WTC11 (cell line): ENCODE measurements at regions not wholly inside any gene's neighbourhood (a gene's known extent, or its start where the extent isn't known, plus 50 kb on each side); places are given as distances from the start of the nearest gene placed in this dataset.

Experiments used
- ATAC-seq: fragments of 200-7000 bp; cut with Tn5 transposase; 2 replicates; pipeline ENCODE4 v1.10.0; 2021; ENCODE audit warnings: mild to moderate bottlenecking, moderate library complexity
- CTCF ChIA-PET: fragments of 300-600 bp; sonication (Branson Sonifier 250); formaldehyde crosslinking; loops from one replicate; lab custom pipeline; 2021; ENCODE audit warnings: antibody characterized with exemption; lab: Charles Lee
- POLR2A ChIA-PET: fragments of 350-600 bp; sonication (Branson Sonifier 250); formaldehyde crosslinking; loops from one replicate; lab custom pipeline; 2021; ENCODE audit warnings: antibody characterized with exemption; lab: Charles Lee
- DNase-seq: peaks from one replicate; pipeline ENCODE4 v3.0.0; 2021; ENCODE audit warnings: low spot score
- H3K27ac Mint-ChIP-seq: 2 replicates; pipeline ENCODE4 v1.8.0; 2021; ENCODE audit warnings: mixed read lengths
- H3K27me3 Mint-ChIP-seq: 2 replicates; pipeline ENCODE4 v1.8.0; 2021; ENCODE audit warnings: low read depth, mild to moderate bottlenecking, moderate library complexity, mixed read lengths
- H3K36me3 Mint-ChIP-seq: 2 replicates; pipeline ENCODE4 v1.8.0; 2021; ENCODE audit warnings: mixed read lengths
- H3K4me1 Mint-ChIP-seq: 2 replicates; pipeline ENCODE4 v1.8.0; 2022; ENCODE audit warnings: mixed read lengths
- H3K4me3 Mint-ChIP-seq: 2 replicates; pipeline ENCODE4 v1.8.0; 2021; ENCODE audit warnings: mild to moderate bottlenecking, moderate library complexity, mixed read lengths
- H3K9me3 Mint-ChIP-seq: 2 replicates; pipeline ENCODE4 v1.8.0; 2021; ENCODE audit warnings: mixed read lengths
- ATF3 ChIP-seq: sonication (generic); formaldehyde crosslinking; conservative IDR thresholded peaks from 2 replicates; pipeline ENCODE4 v1.8.1; 2022; ENCODE audit warnings: mild to moderate bottlenecking, missing genetic modification reagents
- MLX ChIP-seq: sonication (generic); formaldehyde crosslinking; IDR thresholded peaks from 2 replicates; pipeline ENCODE4 v1.8.1; 2023; ENCODE audit warnings: mild to moderate bottlenecking, missing genetic modification reagents, moderate library complexity
- NFYB ChIP-seq: sonication (generic); formaldehyde crosslinking; conservative IDR thresholded peaks from 2 replicates; pipeline ENCODE4 v1.8.0; 2022; ENCODE audit warnings: low read depth, missing genetic modification reagents
- PRDM15 ChIP-seq: sonication (generic); formaldehyde crosslinking; IDR thresholded peaks from 2 replicates; pipeline ENCODE4 v1.8.0; 2022; ENCODE audit warnings: missing genetic modification reagents
- SMAD3 ChIP-seq: sonication (generic); formaldehyde crosslinking; IDR thresholded peaks from 2 replicates; pipeline ENCODE4 v1.8.0; 2022; ENCODE audit warnings: missing genetic modification reagents, mild to moderate bottlenecking, borderline replicate concordance
- SMAD4 ChIP-seq: sonication (generic); formaldehyde crosslinking; IDR thresholded peaks from 2 replicates; pipeline ENCODE4 v1.8.0; 2022; ENCODE audit warnings: mild to moderate bottlenecking, missing genetic modification reagents
- TCF7 ChIP-seq: sonication (generic); formaldehyde crosslinking; IDR thresholded peaks from 2 replicates; pipeline ENCODE4 v1.8.0; 2022; ENCODE audit warnings: mild to moderate bottlenecking, low read depth, missing genetic modification reagents, moderate library complexity
- TEAD4 ChIP-seq: sonication (generic); formaldehyde crosslinking; IDR thresholded peaks from 2 replicates; pipeline ENCODE4 v1.8.0; 2022; ENCODE audit warnings: mild to moderate bottlenecking, missing genetic modification reagents
- USF1 ChIP-seq: sonication (generic); formaldehyde crosslinking; IDR thresholded peaks from 2 replicates; pipeline ENCODE4 v1.8.0; 2022; ENCODE audit warnings: mild to moderate bottlenecking, missing genetic modification reagents
- ZNF232 ChIP-seq: sonication (generic); formaldehyde crosslinking; IDR thresholded peaks from 2 replicates; pipeline ENCODE4 v1.8.0; 2022; ENCODE audit warnings: mild to moderate bottlenecking, missing genetic modification reagents
- ZNF396 ChIP-seq: fragments of 250-450 bp; sonication (Bioruptor Pico); IDR thresholded peaks from 2 replicates; pipeline ENCODE4 v1.8.0; 2021; ENCODE audit warnings: mild to moderate bottlenecking, moderate library complexity, borderline replicate concordance
- TF ChIP-seq, protein P1 (sequence below): sonication (generic); formaldehyde crosslinking; IDR thresholded peaks from 2 replicates; pipeline ENCODE4 v1.8.1; 2023; ENCODE audit warnings: mild to moderate bottlenecking, missing genetic modification reagents, moderate library complexity
- TF ChIP-seq, protein P2 (sequence below): fragments of 250-450 bp; sonication (Bioruptor Pico); conservative IDR thresholded peaks from 2 replicates; pipeline ENCODE4 v1.9.0; 2021; ENCODE audit warnings: mild to moderate bottlenecking
- TF ChIP-seq, protein P3 (sequence below): sonication (generic); formaldehyde crosslinking; IDR thresholded peaks from 2 replicates; pipeline ENCODE4 v1.8.1; 2023; ENCODE audit warnings: mild to moderate bottlenecking, missing genetic modification reagents
- TF ChIP-seq, protein P4 (sequence below): fragments of 250-450 bp; sonication (Bioruptor Pico); IDR thresholded peaks from 2 replicates; pipeline ENCODE4 v1.9.0; 2021; ENCODE audit warnings: moderate library complexity, mild to moderate bottlenecking, inconsistent platforms, borderline replicate concordance
- TF ChIP-seq, protein P5 (sequence below): sonication (generic); formaldehyde crosslinking; IDR thresholded peaks from 2 replicates; pipeline ENCODE4 v1.8.0; 2023; ENCODE audit warnings: missing genetic modification reagents

DNA sequence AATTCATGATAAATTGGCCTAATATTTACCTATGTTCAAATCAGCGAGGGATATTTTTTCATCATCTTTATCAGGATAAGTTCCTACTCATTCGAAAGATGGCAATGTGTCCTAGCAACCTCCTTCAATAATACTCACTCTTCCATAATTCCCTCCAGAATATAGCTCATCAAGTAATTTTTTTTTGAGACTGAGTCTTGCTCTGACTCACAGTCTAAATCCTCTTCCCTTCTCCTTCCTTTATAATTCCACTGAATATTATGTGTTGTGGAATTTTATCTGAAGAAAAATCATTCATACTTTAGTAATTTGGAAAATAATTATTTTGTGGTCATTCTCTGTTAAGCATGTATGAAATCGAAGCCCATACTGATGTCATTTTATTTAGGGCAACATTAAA, 663.8 kb downstream of the FLRT2 start:
- H3K27me3 Mint-ChIP-seq = no peaks in the 10 kb centered on the region
- ATAC-seq = no peak
- H3K36me3 Mint-ChIP-seq = no peaks in the 10 kb centered on the region
- H3K4me1 Mint-ChIP-seq = no peaks in the 10 kb centered on the region
- TF ChIP-seq, protein P1, sequence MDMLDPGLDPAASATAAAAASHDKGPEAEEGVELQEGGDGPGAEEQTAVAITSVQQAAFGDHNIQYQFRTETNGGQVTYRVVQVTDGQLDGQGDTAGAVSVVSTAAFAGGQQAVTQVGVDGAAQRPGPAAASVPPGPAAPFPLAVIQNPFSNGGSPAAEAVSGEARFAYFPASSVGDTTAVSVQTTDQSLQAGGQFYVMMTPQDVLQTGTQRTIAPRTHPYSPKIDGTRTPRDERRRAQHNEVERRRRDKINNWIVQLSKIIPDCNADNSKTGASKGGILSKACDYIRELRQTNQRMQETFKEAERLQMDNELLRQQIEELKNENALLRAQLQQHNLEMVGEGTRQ (CRISPR knock-in tag) = no peak
- TF ChIP-seq, protein P2, sequence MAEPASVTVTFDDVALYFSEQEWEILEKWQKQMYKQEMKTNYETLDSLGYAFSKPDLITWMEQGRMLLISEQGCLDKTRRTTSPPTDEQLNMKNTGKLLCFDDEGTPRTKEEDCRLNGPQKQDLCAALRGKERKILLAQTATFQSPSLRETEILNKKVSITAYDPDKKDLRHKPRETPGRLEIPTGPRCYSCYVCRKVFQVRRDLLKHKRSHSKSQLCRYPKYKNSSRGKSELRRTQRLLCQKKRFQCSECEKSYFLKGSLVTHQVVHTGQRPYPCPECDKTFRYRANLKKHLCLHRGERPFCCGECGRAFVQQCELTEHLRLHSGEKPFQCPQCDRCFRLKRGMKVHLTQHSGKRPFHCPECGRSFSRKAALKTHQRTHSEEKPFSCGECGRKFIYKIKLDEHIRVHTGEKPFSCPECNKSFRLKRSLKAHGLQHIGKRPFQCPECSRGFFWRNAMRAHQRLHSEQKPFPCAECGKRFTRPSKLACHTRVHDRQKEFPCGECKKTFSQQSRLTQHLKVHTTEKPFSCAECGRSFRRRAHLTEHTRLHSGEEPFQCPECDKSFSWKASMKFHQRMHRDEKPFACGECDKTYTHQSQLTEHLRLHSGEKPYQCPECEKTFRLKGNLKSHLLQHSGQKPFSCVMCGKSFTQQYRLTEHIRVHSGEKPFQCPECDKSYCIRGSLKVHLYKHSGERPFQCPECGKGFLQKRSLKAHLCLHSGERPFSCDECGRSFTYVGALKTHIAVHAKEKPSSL (CRISPR knock-in tag) = no peak
- TF ChIP-seq NFYB (no peak), ZNF396 (CRISPR knock-in tag) (no peak), ZNF232 (CRISPR knock-in tag) (no peak), PRDM15 (CRISPR knock-in tag) (no peak), TCF7 (CRISPR knock-in tag) (no peak), MLX (CRISPR knock-in tag) (no peak), TEAD4 (CRISPR knock-in tag) (no peak), USF1 (CRISPR knock-in tag) (no peak), SMAD3 (CRISPR knock-in tag) (no peak), ATF3 (CRISPR knock-in tag) (no peak), SMAD4 (CRISPR knock-in tag) (no peak)
- TF ChIP-seq, protein P3, sequence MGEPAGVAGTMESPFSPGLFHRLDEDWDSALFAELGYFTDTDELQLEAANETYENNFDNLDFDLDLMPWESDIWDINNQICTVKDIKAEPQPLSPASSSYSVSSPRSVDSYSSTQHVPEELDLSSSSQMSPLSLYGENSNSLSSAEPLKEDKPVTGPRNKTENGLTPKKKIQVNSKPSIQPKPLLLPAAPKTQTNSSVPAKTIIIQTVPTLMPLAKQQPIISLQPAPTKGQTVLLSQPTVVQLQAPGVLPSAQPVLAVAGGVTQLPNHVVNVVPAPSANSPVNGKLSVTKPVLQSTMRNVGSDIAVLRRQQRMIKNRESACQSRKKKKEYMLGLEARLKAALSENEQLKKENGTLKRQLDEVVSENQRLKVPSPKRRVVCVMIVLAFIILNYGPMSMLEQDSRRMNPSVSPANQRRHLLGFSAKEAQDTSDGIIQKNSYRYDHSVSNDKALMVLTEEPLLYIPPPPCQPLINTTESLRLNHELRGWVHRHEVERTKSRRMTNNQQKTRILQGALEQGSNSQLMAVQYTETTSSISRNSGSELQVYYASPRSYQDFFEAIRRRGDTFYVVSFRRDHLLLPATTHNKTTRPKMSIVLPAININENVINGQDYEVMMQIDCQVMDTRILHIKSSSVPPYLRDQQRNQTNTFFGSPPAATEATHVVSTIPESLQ (CRISPR knock-in tag) = no peak
- TF ChIP-seq, protein P4, sequence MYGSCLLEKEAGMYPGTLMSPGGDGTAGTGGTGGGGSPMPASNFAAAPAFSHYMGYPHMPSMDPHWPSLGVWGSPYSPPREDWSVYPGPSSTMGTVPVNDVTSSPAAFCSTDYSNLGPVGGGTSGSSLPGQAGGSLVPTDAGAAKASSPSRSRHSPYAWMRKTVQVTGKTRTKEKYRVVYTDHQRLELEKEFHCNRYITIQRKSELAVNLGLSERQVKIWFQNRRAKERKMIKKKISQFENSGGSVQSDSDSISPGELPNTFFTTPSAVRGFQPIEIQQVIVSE (CRISPR knock-in tag) = no peak
- TF ChIP-seq, protein P5, sequence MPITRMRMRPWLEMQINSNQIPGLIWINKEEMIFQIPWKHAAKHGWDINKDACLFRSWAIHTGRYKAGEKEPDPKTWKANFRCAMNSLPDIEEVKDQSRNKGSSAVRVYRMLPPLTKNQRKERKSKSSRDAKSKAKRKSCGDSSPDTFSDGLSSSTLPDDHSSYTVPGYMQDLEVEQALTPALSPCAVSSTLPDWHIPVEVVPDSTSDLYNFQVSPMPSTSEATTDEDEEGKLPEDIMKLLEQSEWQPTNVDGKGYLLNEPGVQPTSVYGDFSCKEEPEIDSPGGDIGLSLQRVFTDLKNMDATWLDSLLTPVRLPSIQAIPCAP (CRISPR knock-in tag) = no peak
- H3K4me3 Mint-ChIP-seq = no peak overlapping the region
- POLR2A ChIA-PET = no interaction called here
- CTCF ChIA-PET = no interaction called here
- peaks cover 9% of the 10 kb centered on the region for H3K9me3 Mint-ChIP-seq
- H3K27ac Mint-ChIP-seq = no peak overlapping the region
- DNase-seq = no peak
